Fibroblast of pulmonary artery (primary cell): ENCODE measurements at regions not wholly inside any gene's neighbourhood (a gene's known extent, or its start where the extent isn't known, plus 50 kb on each side); places are given as distances from the start of the nearest gene placed in this dataset.

ENCODE experiments used
- DNase-seq: peaks from one replicate; pipeline ENCODE4 v3.0.0-alpha.2; 2010; ENCODE audit warnings: low read depth
- H3K4me3 ChIP-seq: replicated peaks from 2 replicates; pipeline ENCODE4 v1.5.1; 2011; ENCODE audit warnings: low read depth, mild to moderate bottlenecking, control low read depth, low read length, moderate library complexity
- TF ChIP-seq, protein P1 (sequence below): IDR thresholded peaks from 2 replicates; pipeline ENCODE4 v1.5.1; 2011; ENCODE audit warnings: mild to moderate bottlenecking, control low read depth, low read length, inconsistent platforms; ENCODE audit errors: missing control alignments

DNA sequence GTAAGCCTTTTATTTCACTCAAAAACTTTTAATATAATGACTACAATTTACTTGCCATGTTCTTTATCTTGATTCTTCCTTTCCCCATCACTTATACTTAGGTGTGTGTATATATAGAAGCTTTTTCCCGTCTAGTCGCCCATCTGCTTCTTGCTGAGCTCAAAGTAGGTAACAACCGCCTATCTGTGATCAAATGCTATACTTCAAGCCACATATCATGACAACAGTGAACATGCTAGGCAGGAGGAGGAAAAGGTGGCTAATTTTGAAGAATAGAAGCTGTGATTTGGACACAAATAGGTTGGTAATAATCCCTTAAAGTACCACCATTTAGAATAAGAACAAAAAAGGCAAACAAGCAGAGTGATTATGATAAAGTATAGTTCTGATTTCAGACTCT lies 367.3 kb upstream of the CHRM2 start:
- DNase-seq = no peak
- H3K4me3 ChIP-seq = no peak overlapping the region
- TF ChIP-seq, protein P1, sequence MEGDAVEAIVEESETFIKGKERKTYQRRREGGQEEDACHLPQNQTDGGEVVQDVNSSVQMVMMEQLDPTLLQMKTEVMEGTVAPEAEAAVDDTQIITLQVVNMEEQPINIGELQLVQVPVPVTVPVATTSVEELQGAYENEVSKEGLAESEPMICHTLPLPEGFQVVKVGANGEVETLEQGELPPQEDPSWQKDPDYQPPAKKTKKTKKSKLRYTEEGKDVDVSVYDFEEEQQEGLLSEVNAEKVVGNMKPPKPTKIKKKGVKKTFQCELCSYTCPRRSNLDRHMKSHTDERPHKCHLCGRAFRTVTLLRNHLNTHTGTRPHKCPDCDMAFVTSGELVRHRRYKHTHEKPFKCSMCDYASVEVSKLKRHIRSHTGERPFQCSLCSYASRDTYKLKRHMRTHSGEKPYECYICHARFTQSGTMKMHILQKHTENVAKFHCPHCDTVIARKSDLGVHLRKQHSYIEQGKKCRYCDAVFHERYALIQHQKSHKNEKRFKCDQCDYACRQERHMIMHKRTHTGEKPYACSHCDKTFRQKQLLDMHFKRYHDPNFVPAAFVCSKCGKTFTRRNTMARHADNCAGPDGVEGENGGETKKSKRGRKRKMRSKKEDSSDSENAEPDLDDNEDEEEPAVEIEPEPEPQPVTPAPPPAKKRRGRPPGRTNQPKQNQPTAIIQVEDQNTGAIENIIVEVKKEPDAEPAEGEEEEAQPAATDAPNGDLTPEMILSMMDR = no peak

DNA sequence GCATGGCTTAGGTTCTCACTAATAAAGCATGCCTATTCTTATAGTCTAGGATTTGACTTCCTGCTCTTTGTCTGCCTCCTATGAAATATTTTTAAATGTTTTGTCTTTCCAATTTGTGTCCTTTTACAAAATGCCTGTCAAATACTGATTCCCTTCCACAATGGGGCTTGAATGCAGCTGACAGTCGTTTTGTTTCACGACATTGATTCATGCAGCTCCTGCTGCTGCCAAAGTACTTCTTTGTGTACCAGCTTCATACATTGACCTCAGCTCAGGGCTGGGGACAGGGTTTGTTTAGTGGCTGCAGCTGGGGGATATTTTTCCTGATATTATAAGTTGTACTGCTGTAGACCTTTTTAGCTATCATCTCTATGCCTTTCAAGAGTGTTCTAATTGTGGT lies 371.9 kb upstream of the CHRM2 start:
- TF ChIP-seq, protein P1 = no peak
- no peak overlapping the region for H3K4me3 ChIP-seq
- DNase-seq = no peak

DNA sequence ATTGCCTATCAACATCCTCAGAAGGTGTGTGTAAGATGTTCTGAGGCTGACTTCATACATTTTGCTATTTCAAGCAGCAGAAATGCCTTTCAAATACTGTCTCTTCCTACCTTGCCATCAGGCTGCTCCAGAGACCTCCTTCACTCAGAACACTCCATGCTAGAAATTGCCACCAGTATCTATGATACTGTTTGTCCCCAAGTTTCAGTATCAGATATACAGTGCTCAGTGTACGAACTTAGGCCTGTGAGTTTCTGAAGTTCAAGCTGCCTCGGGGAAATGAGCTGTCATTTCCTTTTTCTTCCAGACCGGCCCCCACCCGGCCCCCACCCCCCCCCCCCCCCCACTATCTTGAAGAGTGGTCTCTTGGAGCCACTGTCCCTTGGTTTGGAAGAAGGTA lies 373.4 kb upstream of the CHRM2 start:
- DNase-seq = no peak
- TF ChIP-seq, protein P1 = no peak
- H3K4me3 ChIP-seq = no peak overlapping the region

DNA sequence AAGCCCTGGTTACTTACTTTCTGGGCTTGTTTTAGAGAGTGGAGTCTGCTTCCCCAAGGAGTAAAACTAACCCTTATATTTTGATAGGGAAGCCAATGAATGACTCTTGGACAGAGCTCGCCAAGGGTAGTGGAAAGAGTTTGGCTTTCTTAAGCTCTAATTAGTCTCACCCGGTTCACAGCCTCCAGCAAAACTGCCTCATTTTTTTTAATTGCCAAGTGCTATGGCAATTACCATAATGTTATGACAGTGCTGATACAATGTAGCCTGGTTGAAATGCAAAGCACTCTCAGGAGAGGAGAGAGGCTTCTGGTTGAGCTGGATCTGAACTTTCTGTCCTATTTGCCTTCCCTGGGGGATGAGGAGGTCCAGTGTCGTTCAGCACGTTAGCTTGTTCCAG lies 376.1 kb upstream of the CHRM2 start:
- TF ChIP-seq, protein P1 = no peak
- DNase-seq = no peak
- H3K4me3 ChIP-seq = no peak overlapping the region

DNA sequence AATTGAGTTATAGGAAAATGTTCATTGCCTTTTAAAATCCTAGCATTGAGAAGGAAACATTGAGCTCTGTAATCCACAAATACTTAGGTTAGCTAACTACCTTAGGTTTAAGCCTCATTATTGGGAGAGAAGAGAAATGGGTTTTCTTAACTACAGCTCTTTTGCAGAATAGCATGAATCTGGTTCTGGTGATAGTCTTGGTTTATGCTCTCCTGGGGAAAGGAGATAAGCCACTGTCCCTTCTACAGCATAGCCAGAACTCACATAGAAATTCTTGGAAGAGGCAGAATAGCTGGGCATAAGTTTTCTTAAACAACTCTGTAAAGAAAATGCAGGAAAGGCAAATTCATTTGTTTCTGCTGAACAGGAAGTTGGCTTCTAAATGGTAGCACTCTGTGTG lies 378.6 kb upstream of the CHRM2 start:
- no peak for DNase-seq
- TF ChIP-seq, protein P1 = no peak
- H3K4me3 ChIP-seq = no peak overlapping the region

DNA sequence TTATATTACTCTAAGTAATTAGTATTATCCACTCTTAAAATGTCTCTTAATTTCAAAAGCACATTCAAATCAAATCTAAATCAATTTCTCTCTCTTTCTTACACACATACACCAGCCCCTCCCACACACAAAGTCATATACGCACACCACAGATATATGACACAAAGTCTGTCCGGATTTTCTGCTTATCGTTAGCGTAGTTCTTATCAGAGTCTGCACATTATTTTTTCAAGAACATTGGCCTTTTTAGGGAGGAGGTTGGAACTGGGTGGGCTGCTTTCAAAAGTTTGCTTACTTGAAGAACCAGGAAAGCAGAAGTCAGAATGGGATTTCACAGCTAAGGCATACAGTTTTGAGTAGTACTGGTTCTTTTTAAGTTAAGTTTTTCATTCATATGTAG lies 387.6 kb upstream of the CHRM2 start:
- no peak overlapping the region for H3K4me3 ChIP-seq
- TF ChIP-seq, protein P1 = no peak
- DNase-seq = no peak

DNA sequence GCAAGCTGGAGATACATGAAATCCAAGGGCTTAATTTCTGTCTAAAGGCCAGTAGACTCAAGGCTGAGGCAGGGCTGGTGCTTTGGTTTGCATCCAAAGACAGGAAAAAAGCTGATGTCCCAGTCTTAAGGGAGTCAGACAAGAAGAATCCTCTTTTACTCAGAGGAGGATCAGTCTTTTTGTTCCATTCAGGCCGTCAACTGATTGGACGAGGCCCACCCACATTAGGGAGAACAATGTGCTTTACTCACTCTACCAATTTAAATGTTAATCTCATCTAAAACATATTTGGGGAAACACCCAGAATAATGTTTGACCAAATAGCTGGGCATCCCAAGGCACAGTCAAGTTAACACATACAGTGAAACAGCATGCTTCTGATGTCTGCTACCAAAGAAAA lies 388.5 kb upstream of the CHRM2 start:
- no peak overlapping the region for H3K4me3 ChIP-seq
- TF ChIP-seq, protein P1 = no peak

More for the DNA sequence above, 388.5 kb upstream of the CHRM2 start:
- DNase-seq = no peak
